NCI-H1105 (cell line): ENCODE measurements at regions not wholly inside any gene's neighbourhood (a gene's known extent, or its start where the extent isn't known, plus 50 kb on each side); places are given as distances from the start of the nearest gene placed in this dataset.

ENCODE experiments used
- DNase-seq: peaks from one replicate; lab custom pipeline; 2025; lab: John Stamatoyannopoulos, UW

GRCh38 chr2:133812826-133813617, 244.8 kb upstream of the NCKAP5 start:
- no peak for DNase-seq

DNA sequence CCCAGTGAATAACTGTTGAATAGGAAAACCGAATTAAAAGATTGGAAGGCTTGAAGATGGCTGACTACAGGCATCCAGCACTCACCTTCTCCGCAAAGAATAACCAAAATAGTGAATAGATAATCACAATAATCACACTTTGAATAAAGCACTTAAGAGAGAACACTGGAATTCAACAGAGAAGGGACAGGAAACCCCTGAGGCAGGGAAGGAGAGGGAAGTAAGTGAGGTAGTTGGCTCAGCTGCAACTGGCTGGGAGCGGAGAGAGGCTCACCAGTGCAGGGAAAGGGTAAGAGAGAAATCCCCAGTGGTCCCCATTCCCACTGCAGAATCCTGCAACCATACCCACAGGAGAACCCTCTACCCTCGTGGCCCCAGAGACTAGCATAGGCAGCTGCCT, 246.6 kb upstream of the NCKAP5 start:
- no peak for DNase-seq

- DNase-seq = no peak
Observed at GRCh38 chr2:133816037-133816436, 247.8 kb upstream of the NCKAP5 start.

DNA sequence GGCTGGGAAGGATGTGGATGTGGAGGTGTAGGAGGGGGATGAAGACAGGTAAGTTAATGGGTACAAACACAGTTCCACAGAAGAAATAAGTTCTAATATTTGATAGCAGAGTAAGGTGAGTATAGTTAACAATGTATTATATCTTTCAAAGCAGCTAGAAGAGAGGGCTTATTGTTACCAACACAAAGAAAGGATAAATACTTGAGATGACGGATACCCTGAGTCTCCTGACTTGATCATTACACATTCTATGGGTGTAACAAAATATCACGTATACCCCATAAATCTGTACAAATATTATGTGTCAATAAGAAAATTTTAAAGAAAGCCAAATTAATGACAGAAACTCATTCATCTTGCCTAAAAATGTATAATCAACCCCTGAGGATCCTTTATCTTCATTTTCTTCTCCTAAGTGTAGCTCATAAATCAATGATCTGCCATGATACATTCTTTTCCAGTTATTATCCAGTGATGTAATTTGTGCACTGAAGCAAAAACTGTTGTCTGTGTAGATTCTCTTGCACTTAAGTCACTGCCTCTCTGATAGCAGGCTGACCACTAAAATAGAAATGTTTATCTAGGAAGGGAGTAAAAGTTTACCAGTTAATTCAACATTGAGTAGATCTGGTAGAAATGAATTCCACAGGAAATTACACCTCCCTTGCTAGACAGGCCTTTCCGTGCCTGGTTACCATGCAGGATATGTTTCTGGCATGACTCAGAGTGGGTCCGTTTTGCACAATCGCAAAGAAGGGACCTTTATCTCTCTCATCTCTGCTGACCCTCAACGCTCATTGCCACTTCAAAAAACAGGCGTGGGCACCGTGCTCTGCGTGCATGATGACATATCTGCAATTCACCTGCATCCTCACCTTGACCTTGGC, 249.7 kb upstream of the NCKAP5 start:
- no peak for DNase-seq

GRCh38 chr2:133818661-133819060, 250.4 kb upstream of the NCKAP5 start:
- DNase-seq = no peak

GRCh38 chr2:133819906-133820305, 251.6 kb upstream of the NCKAP5 start:
- no peak for DNase-seq

- DNase-seq = no peak
Observed at GRCh38 chr2:133821107-133821760, 253.0 kb upstream of the NCKAP5 start.

- DNase-seq = no peak
Observed at GRCh38 chr2:133822517-133823225, 254.4 kb upstream of the NCKAP5 start.

- no peak for DNase-seq
Observed at GRCh38 chr2:133823226-133823550, 254.9 kb upstream of the NCKAP5 start.

DNA sequence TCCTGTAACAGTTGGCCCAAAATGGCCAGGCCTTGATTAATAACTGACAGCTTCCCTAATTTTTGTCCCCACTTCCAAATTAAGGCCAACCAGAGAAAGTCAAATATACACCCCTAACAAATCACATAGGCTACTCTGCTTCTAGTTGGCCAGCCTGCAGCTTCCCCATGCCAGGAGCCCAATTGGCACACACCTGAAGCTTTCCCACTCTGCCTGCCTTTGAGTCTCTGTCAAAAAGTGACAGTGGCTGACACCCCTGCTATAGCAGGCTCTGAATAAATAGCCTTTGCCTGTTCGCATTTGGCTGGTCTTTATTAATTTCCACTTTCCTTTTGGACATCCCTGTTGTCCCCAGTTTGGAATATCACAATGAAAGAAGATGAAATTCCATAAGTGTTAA, 256.6 kb upstream of the NCKAP5 start:
- DNase-seq = no peak

- DNase-seq = no peak
Observed at GRCh38 chr2:133825778-133826177, 257.5 kb upstream of the NCKAP5 start.

DNA sequence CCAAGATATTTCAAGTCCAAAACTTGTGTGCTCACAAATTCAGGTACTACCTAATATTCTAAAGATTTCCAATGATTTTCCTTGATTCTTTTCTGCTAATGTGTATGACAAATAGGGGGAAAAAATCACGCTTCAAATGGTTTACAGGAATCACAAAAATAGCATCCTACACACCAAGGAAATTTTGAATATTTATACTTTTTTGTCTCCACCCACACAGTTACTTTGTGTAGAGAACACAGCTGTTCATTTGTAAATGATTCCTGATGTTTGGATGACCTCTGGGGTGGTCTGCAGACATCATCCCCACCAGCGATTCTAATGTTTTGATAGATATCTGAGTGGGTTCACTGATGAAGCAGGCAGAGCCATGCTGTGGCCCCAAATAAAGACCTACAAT, 260.6 kb upstream of the NCKAP5 start:
- no peak for DNase-seq

- DNase-seq = no peak
Observed at GRCh38 chr2:133829450-133830020, 261.3 kb upstream of the NCKAP5 start.

- no peak for DNase-seq
Observed at GRCh38 chr2:133833746-133834145, 265.5 kb upstream of the NCKAP5 start.

GRCh38 chr2:133835821-133836619, 267.8 kb upstream of the NCKAP5 start:
- no peak for DNase-seq

GRCh38 chr2:133836691-133837345, 268.6 kb upstream of the NCKAP5 start:
- DNase-seq = no peak

DNA sequence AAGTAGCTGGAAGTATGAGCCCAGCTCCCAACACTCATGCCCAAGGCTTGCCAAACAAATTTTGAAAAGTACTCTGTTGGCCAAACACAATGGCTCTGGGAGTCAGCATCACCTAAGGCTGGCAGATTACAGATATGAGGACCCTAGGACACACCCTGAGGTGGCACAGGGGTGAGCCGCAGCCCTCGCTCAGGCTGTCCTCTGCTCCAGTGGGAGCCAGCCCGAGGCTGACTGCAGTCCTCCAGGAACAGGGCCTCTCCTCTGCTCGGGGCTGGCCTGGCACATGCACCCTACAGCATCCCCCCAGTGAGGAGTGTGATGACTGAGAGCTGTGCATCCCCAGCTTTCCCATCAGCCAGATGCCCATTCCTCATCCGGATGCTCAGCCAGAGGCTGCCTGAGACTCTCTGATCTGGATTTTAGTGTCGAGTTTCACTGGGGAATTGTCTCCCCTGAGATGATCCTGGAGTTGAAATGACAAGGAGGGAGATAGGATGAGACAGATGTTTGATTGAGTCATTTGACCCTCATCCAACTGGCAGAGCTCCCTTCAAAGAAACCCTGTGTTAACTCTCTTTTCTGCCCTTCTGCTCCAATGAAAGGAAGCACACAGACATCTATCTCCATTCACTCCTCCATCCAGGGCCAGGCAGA, 269.3 kb upstream of the NCKAP5 start:
- no peak for DNase-seq

DNA sequence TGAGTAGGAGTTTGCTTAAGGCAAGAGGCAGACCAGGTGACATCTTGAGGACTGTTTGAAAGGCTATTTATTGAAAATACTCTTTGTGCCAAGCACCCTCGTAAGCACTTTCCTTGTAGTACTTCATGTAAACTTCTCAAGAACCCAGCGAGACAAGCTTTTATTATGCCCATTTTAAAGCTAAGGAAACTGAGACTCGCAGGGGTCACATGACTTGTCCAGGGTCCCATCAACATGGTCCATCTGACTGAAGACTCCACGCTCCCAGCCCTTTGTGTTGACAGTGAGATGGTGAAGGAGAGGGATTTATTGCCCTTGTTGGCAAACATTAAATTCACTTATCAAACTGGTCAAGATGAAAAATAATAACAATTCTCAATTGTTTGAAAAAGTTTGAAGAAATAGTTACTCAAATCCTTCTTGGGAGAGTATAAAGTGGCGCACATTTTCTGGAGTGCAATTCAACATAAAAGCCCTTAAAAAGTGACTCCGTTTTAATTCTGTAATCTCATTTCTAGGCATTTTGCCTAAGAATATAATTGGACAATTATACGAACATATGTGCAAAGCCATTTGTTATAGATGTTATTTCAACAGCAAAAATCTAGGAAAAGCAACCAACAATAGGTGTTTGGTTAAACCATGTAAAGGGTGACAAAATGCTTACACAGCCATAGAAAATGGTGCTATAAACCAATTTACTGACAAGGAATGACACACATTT, 270.5 kb upstream of the NCKAP5 start:
- no peak for DNase-seq

DNA sequence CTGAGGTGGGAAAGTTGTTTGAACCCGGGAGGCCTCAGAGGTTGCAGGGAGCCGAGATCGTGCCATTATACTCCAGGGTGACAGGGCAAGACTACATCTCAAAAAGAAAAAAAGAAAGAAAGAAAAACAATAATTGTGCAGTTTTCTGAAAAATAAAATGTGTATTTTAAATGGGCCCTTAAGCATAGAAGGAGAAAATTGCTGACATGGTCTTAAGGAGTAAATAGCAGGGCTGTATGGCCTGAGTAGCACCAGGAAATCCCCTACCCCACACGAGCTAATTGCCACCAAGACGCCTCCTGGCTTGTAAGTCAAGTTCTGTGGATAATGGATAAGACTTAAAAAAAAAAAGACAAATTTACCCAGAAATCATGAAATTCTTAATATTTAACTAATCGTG, 271.4 kb upstream of the NCKAP5 start:
- DNase-seq = no peak
